SK-N-SH (cell line): ENCODE measurements at regions not wholly inside any gene's neighbourhood (a gene's known extent, or its start where the extent isn't known, plus 50 kb on each side); places are given as distances from the start of the nearest gene placed in this dataset.

Experiments used
- CTCF ChIA-PET: fragments of 300-600, 350-600 bp; formaldehyde crosslinking; extraction: SDS; loops from one replicate; lab custom pipeline; 2021; lab: Yijun Ruan, JAX
- POLR2A ChIA-PET: fragments of 350-600 bp; sonication (Branson Sonifier 250); formaldehyde crosslinking; extraction: SDS; loops from one replicate; lab custom pipeline; 2020; ENCODE audit warnings: antibody characterized with exemption, inconsistent platforms; lab: Yijun Ruan, JAX
- DNase-seq: peaks from one replicate; pipeline ENCODE4 v3.0.0; 2012
- H2AFZ ChIP-seq: fragments of 200-600 bp; sonication (generic); 2 replicates; pipeline ENCODE4 v1.8.1; 2016; ENCODE audit warnings: antibody characterized with exemption, mild to moderate bottlenecking, low read depth
- H3F3A ChIP-seq: fragments of 200-600 bp; sonication (generic); replicated peaks from 2 replicates; pipeline ENCODE3; 2016; ENCODE audit warnings: antibody characterized with exemption, mild to moderate bottlenecking; ENCODE audit not compliant: insufficient read depth
- H3K27ac ChIP-seq, 2 experiments: fragments of 200-500 bp in 1 of 2; fragments of 200-600 bp in 1 of 2; sonication (Bioruptor generic) in 1 of 2; sonication (generic), shearing (Covaris generic) in 1 of 2; 2 replicates each; pipeline versions ENCODE4 v1.5.1 to v1.6.1; 2014 to 2016; ENCODE audit warnings: low read depth in 2 of 2, inconsistent platforms in 1 of 2, low read length in 1 of 2, mild to moderate bottlenecking in 1 of 2, mixed read lengths in 1 of 2
- H3K27me3 ChIP-seq: fragments of 200-600 bp; sonication (generic), shearing (Covaris generic); 2 replicates; pipeline ENCODE4 v1.6.1; 2016; ENCODE audit warnings: mixed run types; ENCODE audit not compliant: insufficient read depth
- H3K36me3 ChIP-seq, 2 experiments: fragments of 200-500 bp in 1 of 2; fragments of 200-600 bp in 1 of 2; sonication (Bioruptor generic) in 1 of 2; sonication (generic) in 1 of 2; replicated peaks in 1 of 2; 2 replicates each; pipeline versions ENCODE3 to v1.5.1; 2014 to 2016; ENCODE audit warnings: low read length in 1 of 2, mild to moderate bottlenecking in 1 of 2; ENCODE audit not compliant: insufficient read depth in 2 of 2, control insufficient read depth in 1 of 2
- H3K4me1 ChIP-seq, 2 experiments: fragments of 200-500 bp in 1 of 2; fragments of 200-600 bp in 1 of 2; sonication (Bioruptor generic) in 1 of 2; sonication (generic), shearing (Covaris generic) in 1 of 2; 2 replicates each; pipeline versions ENCODE4 v1.5.1 to v1.6.1; 2014 to 2016; ENCODE audit warnings: low read depth in 1 of 2, low read length in 1 of 2, mixed run types in 1 of 2; ENCODE audit not compliant: insufficient read depth in 2 of 2, control insufficient read depth in 1 of 2
- H3K4me2 ChIP-seq: fragments of 200-600 bp; sonication (generic), shearing (Covaris generic); 2 replicates; pipeline ENCODE4 v1.6.1; 2017; ENCODE audit warnings: mixed run types
- H3K4me3 ChIP-seq, 2 experiments: fragments of 200-500 bp in 1 of 2; fragments of 200-600 bp in 1 of 2; sonication (Bioruptor generic) in 1 of 2; sonication (generic), shearing (Covaris generic) in 1 of 2; 2 replicates each; pipeline versions ENCODE4 v1.5.1 to v1.8.1; 2014 to 2016; ENCODE audit warnings: low read depth in 2 of 2, inconsistent platforms in 1 of 2, low read length in 1 of 2, mild to moderate bottlenecking in 1 of 2, mixed read lengths in 1 of 2, moderate library complexity in 1 of 2
- H3K79me2 ChIP-seq: fragments of 200-600 bp; sonication (generic); 2 replicates; pipeline ENCODE4 v1.8.1; 2017; ENCODE audit warnings: mild to moderate bottlenecking; ENCODE audit not compliant: insufficient read depth
- H3K9ac ChIP-seq: fragments of 200-600 bp; sonication (generic); 2 replicates; pipeline ENCODE4 v1.6.1; 2017; ENCODE audit warnings: mixed run types
- H3K9me2 ChIP-seq: fragments of 200-600 bp; sonication (generic); 2 replicates; pipeline ENCODE4 v1.6.1; 2017; ENCODE audit warnings: mixed run types
- H3K9me3 ChIP-seq: fragments of 200-600 bp; sonication (generic); 2 replicates; pipeline ENCODE4 v1.6.1; 2017; ENCODE audit warnings: mixed run types, mild to moderate bottlenecking, moderate library complexity
- H4K20me1 ChIP-seq: fragments of 200-600 bp; sonication (generic); 2 replicates; pipeline ENCODE4 v1.6.1; 2017; ENCODE audit warnings: mild to moderate bottlenecking, mixed run types; ENCODE audit not compliant: insufficient read depth
- CHD2 ChIP-seq: fragments of 150-350 bp; IDR thresholded peaks from 2 replicates; pipeline ENCODE4 v1.6.1; 2018; ENCODE audit warnings: low read length; ENCODE audit not compliant: partially characterized antibody
- FOSL2 ChIP-seq: IDR thresholded peaks from 2 replicates; pipeline ENCODE4 v1.4.0; 2012; ENCODE audit warnings: low read depth, mild to moderate bottlenecking, moderate library complexity, borderline replicate concordance
- FOXM1 ChIP-seq: IDR thresholded peaks from 2 replicates; pipeline ENCODE4 v1.4.0; 2012; ENCODE audit warnings: low read depth, mild to moderate bottlenecking
- GATA2 ChIP-seq: sonication (generic); formaldehyde crosslinking; IDR thresholded peaks from 2 replicates; pipeline ENCODE4 v1.5.0; 2020; ENCODE audit warnings: mild to moderate bottlenecking, missing genetic modification reagents
- JUND ChIP-seq: IDR thresholded peaks from 2 replicates; pipeline ENCODE4 v1.4.0; 2012
- MEF2A ChIP-seq: IDR thresholded peaks from 2 replicates; pipeline ENCODE4 v1.4.0; 2012; ENCODE audit warnings: low read depth, borderline replicate concordance
- NFIC ChIP-seq: IDR thresholded peaks from 2 replicates; pipeline ENCODE4 v1.4.0; 2012; ENCODE audit warnings: borderline replicate concordance
- NRF1 ChIP-seq: IDR thresholded peaks from 2 replicates; pipeline ENCODE4 v1.6.1; 2012; ENCODE audit warnings: low read depth, mild to moderate bottlenecking, low read length
- RAD21 ChIP-seq: IDR thresholded peaks from 2 replicates; pipeline ENCODE4 v1.6.1; 2012; ENCODE audit warnings: mild to moderate bottlenecking, low read length
- RCOR1 ChIP-seq: fragments of 150-350 bp; IDR thresholded peaks from 2 replicates; pipeline ENCODE4 v1.6.1; 2017; ENCODE audit warnings: antibody characterized with exemption, low read length
- SMC3 ChIP-seq: IDR thresholded peaks from 2 replicates; pipeline ENCODE4 v1.6.1; 2012; ENCODE audit warnings: low read depth, low read length, improper control_type of control experiment
- TAF1 ChIP-seq: IDR thresholded peaks from 2 replicates; pipeline ENCODE4 v1.6.1; 2012; ENCODE audit warnings: low read depth, mild to moderate bottlenecking, low read length, moderate library complexity, borderline replicate concordance
- USF1 ChIP-seq: IDR thresholded peaks from 2 replicates; pipeline ENCODE4 v1.4.0; 2012; ENCODE audit warnings: low read depth, borderline replicate concordance
- YY1 ChIP-seq: IDR thresholded peaks from 2 replicates; pipeline ENCODE4 v1.4.0; 2012; ENCODE audit warnings: low read depth, mild to moderate bottlenecking
- WGBS: methylation state at CpG from one replicate; pipeline ENCODE4 v1.1.6; 2017; ENCODE audit warnings: low lambda C conversion rate; 5-methylcytosine and 5-hydroxymethylcytosine counted together
- TF ChIP-seq, protein P1 (sequence below): IDR thresholded peaks from 2 replicates; pipeline ENCODE4 v1.6.1; 2012; ENCODE audit warnings: mild to moderate bottlenecking, low read depth, low read length, moderate library complexity
- TF ChIP-seq, protein P2 (sequence below): IDR thresholded peaks from 2 replicates; pipeline ENCODE4 v1.4.0; 2012; ENCODE audit warnings: low read depth, borderline replicate concordance

DNA sequence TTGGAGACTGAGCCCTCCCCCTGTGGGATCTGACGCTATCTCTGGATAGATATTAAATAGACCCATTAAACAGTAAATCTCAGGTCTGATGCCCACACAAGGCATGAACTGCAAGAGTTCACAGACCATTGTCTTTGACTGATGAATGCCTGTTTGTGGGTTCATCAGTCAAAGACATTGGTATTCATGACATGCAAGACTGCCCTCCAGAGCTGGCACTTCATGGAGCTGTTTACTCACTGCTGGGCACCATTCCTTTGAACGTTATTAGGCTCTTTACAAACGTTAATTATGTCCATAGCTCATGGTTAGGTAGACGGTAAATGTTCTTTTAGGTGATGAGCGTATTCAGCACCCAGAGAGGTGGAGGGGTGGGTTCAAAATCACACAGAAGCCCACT is 111.8 kb upstream of the PABPC3 start:
- Histone ChIP-seq H3K9ac (no peak overlapping the region), H3K9me3 (no peaks in the 10 kb centered on the region), H4K20me1 (no peaks in the 10 kb centered on the region), H2AFZ (no peak overlapping the region), H3K79me2 (no peaks in the 10 kb centered on the region), H3K36me3 (no peaks in the 10 kb centered on the region), H3K9me2 (no peaks in the 10 kb centered on the region), H3K27ac (no peak overlapping the region), H3K4me1 (peaks cover 0 to 3% of the 10 kb centered on the region in 2 experiments; a peak in 1 of 4 replicates), H3K4me3 (no peak overlapping the region), H3F3A (no peaks in the 10 kb centered on the region), H3K27me3 (peaks cover 40% of the 10 kb centered on the region; the same call in 1 of the 2 replicates), H3K4me2 (no peak overlapping the region)
- CTCF ChIA-PET: interaction anchor here (3.1 kb wide), 1 partner anchor 11 kb away, joined by 15 read pairs; no protein-coding TSS in a partner anchor
- TF ChIP-seq FOSL2 (no peak), YY1 (no peak), NFIC (no peak), MEF2A (no peak), NRF1 (no peak), JUND (no peak), TAF1 (no peak), USF1 (no peak), GATA2 (CRISPR knock-in tag) (no peak), FOXM1 (no peak), RAD21 (no peak), SMC3 (no peak), CHD2 (no peak), RCOR1 (no peak)
- TF ChIP-seq, protein P1, sequence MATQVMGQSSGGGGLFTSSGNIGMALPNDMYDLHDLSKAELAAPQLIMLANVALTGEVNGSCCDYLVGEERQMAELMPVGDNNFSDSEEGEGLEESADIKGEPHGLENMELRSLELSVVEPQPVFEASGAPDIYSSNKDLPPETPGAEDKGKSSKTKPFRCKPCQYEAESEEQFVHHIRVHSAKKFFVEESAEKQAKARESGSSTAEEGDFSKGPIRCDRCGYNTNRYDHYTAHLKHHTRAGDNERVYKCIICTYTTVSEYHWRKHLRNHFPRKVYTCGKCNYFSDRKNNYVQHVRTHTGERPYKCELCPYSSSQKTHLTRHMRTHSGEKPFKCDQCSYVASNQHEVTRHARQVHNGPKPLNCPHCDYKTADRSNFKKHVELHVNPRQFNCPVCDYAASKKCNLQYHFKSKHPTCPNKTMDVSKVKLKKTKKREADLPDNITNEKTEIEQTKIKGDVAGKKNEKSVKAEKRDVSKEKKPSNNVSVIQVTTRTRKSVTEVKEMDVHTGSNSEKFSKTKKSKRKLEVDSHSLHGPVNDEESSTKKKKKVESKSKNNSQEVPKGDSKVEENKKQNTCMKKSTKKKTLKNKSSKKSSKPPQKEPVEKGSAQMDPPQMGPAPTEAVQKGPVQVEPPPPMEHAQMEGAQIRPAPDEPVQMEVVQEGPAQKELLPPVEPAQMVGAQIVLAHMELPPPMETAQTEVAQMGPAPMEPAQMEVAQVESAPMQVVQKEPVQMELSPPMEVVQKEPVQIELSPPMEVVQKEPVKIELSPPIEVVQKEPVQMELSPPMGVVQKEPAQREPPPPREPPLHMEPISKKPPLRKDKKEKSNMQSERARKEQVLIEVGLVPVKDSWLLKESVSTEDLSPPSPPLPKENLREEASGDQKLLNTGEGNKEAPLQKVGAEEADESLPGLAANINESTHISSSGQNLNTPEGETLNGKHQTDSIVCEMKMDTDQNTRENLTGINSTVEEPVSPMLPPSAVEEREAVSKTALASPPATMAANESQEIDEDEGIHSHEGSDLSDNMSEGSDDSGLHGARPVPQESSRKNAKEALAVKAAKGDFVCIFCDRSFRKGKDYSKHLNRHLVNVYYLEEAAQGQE: no peak
- TF ChIP-seq, protein P2, sequence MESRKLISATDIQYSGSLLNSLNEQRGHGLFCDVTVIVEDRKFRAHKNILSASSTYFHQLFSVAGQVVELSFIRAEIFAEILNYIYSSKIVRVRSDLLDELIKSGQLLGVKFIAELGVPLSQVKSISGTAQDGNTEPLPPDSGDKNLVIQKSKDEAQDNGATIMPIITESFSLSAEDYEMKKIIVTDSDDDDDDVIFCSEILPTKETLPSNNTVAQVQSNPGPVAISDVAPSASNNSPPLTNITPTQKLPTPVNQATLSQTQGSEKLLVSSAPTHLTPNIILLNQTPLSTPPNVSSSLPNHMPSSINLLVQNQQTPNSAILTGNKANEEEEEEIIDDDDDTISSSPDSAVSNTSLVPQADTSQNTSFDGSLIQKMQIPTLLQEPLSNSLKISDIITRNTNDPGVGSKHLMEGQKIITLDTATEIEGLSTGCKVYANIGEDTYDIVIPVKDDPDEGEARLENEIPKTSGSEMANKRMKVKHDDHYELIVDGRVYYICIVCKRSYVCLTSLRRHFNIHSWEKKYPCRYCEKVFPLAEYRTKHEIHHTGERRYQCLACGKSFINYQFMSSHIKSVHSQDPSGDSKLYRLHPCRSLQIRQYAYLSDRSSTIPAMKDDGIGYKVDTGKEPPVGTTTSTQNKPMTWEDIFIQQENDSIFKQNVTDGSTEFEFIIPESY: no peak
- no peak for DNase-seq
- 24% methylated on average over 5 of the region's 5 CpGs for WGBS
- POLR2A ChIA-PET: no interaction called here
